GM10266 (cell line): ENCODE measurements at regions not wholly inside any gene's neighbourhood (a gene's known extent, or its start where the extent isn't known, plus 50 kb on each side); places are given as distances from the start of the nearest gene placed in this dataset.

ENCODE experiments used
- DNase-seq: peaks from one replicate; pipeline ENCODE4 v3.0.0; 2012; ENCODE audit errors: extremely low spot score
- TF ChIP-seq, protein P1 (sequence below): IDR thresholded peaks from 2 replicates; pipeline ENCODE4 v1.5.1; 2012; ENCODE audit warnings: mild to moderate bottlenecking, low read depth; ENCODE audit not compliant: control insufficient read depth, insufficient read depth; ENCODE audit errors: missing control alignments

DNA sequence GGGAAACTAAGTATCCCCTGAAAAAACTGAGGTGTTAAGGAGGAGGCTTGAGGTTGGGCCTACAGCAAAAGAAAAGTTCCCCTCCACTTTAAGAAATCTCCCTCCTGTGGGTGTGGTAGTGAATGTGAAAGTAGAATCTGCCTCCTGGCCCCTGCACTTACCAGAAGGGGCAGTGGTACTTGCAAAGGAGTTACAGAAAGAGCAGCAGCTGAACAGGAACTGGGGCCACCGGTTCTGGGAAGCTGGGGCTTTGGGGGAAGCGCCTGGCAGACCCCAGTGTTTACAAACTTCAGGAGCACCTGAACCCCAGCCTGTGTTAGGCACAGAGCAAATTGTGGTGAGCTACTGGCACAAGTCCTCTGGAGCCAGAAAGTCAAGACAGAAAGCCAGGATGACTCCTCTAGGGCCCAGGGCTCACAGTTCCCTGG, 250.2 kb upstream of the FGGY start:
- DNase-seq = peak; percentile 72
- TF ChIP-seq, protein P1, sequence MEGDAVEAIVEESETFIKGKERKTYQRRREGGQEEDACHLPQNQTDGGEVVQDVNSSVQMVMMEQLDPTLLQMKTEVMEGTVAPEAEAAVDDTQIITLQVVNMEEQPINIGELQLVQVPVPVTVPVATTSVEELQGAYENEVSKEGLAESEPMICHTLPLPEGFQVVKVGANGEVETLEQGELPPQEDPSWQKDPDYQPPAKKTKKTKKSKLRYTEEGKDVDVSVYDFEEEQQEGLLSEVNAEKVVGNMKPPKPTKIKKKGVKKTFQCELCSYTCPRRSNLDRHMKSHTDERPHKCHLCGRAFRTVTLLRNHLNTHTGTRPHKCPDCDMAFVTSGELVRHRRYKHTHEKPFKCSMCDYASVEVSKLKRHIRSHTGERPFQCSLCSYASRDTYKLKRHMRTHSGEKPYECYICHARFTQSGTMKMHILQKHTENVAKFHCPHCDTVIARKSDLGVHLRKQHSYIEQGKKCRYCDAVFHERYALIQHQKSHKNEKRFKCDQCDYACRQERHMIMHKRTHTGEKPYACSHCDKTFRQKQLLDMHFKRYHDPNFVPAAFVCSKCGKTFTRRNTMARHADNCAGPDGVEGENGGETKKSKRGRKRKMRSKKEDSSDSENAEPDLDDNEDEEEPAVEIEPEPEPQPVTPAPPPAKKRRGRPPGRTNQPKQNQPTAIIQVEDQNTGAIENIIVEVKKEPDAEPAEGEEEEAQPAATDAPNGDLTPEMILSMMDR = peak; percentile 38

DNA sequence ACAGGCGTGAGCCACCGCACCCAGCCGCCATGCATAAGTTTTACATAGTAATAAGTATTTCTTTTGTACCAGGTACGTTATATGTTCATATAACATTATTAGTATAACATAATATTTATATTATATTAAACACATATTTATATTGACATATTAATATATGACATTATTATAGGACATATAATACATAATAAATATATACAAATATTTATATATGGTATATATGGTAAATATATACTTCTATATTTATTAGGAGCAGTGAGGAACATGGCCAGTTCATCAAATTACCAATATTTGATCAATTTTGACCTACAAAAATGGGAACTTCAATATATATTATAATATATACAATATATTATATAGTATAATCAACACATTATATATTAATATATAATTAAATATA, 245.9 kb upstream of the FGGY start:
- TF ChIP-seq, protein P1 = no peak

DNA sequence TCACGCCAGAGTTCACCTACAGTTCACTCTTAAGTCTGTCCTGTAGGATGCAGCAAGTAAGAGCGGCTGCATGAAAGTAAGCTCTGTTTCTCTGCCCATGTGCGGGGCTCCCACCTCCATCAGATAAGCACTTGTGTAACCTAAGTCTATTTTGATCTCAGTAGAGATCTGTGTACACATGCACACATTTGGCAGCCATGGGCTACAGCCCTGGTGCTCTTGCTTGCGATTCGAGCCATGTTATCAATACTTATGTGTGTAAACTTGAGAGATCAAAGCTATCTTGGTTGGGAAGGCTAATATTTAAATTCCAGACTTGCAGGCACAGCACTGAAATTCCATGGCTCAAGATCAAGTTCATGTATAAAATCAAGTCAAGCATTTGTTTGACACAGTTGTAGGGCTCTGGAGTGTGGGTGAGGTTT, 244.7 kb upstream of the FGGY start:
- TF ChIP-seq, protein P1 = no peak
- DNase-seq = no peak

More for the DNA sequence above, 245.9 kb upstream of the FGGY start:
- DNase-seq = no peak

DNA sequence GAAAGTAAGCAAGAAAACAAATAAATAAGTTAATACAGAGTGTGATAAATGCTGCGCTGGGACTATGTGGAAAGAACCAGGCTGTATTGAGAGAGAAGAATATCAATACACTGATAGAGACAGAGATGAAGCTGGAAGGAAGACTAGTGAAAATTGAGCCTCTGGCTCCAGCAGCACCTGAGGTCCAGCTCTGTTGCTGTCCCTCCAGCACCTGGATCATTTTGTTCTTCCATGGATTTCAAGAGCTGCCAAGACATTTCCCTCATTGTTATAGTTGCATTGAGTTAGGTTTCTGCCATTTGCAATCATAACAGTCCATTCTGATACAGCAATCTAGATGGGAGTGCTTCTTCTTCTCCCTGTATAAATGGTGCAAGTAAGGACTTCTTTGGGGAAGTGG, 242.7 kb upstream of the FGGY start:
- TF ChIP-seq, protein P1 = no peak
- no peak for DNase-seq

DNA sequence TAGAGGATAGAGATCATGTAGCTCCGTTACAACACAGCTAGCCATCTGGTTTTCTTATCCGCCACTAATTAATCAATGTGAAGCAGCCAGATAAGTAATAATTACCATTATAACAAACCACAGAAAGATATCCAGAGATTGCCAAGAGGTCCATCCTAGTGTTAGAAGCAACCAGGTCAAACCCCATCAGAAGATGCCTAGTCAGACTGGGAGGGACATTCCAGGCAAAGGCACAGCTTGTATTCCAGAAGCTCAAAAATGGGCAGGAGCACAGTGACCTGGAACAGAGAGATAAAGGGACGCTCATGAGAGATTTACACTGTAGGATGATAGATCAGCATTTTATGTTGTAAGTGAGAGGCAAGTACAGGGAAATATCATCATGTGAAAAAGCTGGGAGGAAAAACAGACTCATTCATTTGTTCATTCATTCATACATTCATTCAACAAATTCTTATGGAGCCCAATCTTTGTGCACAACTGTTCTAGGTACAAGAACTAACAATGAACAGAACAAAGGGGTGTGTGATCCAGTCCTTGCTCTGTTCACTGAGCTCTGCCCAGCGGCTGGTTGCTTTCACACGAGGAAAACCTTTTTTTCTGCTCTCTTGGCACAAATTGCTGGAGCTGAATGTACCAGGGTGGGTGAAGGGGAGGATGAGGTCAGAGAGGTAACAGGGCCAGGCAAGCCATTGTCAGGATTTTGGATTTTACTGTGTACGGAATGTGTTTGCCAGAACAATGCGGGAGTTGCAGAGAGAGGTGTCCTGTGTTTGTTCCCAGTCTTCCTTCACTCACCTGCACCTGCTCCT, 240.8 kb upstream of the FGGY start:
- DNase-seq = no peak

DNA sequence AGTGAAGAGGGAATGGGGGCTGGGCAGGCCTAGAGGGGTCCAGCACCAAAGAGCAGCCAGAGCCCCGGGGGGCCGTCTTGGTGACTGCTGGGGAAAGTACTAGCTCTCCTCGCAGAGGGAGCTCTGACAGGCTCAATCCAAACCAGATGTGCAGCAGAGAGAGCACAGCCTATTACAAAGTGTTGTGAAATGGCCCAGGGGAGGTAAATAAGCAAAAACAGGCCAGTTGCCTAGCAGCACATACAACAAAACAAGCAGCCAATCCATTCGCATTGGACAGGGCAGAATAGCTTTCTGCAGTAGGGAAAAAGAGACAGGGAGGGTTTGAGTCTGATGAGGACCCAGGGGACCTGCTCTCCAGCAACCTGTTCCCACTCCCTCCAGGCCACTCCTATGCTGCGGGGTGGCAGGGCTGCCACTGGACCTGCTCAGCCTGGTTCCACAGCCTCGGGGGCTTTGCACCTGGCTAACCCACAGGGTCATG, 239.6 kb upstream of the FGGY start:
- TF ChIP-seq, protein P1 = no peak
- no peak for DNase-seq

More for the DNA sequence above, 240.8 kb upstream of the FGGY start:
- TF ChIP-seq, protein P1 = no peak

DNA sequence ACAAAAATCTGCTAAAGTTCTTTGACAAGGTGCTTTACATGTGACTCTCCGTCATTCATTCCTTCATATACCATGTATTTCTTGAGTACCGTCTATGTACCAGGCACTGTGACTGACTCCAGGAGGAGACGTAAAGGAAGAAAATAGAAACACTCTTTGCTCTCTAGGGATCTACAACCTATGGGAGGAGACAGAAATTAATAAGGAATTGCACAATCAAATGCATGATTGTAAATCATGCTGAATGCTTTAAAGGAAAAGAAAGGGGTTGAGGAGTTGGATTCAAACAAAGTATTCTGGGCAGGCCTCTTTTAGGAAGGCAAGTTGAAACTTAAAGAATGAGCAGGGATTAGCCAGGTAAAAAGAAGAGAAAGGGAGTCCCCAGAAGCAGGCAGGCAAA, 239.1 kb upstream of the FGGY start:
- TF ChIP-seq, protein P1 = no peak

More for the DNA sequence above, 239.1 kb upstream of the FGGY start:
- DNase-seq = no peak
